Lower leg skin (tissue), 4 donors: ENCODE measurements at regions not wholly inside any gene's neighbourhood (a gene's known extent, or its start where the extent isn't known, plus 50 kb on each side); places are given as distances from the start of the nearest gene placed in this dataset.

ENCODE experiments used
- DNase-seq, 2 donors: peaks; one replicate each; pipeline ENCODE4 v3.0.0-alpha.2; 2019; ENCODE audit warnings: low spot score in 2 of 2
- H3K4me3 ChIP-seq: fragments of 200-600 bp; sonication (generic); 2 replicates; pipeline ENCODE4 v1.5.1; 2017; ENCODE audit warnings: mild to moderate bottlenecking, low read depth; ENCODE audit not compliant: poor library complexity, severe bottlenecking
- POLR2A ChIP-seq, 2 donors: fragments of 450-650 bp; IDR thresholded peaks; one replicate each; pipeline ENCODE4 v1.6.1; 2016 to 2017; ENCODE audit warnings: antibody characterized with exemption in 2 of 2, mild to moderate bottlenecking in 1 of 2, moderate library complexity in 1 of 2
- WGBS, 2 donors: methylation state at CpG; one replicate each; pipeline ENCODE4 v1.1.5; 2018; 5-methylcytosine and 5-hydroxymethylcytosine counted together
- intact Hi-C: fragments of 100-400 bp; cut with DNase I; formaldehyde crosslinking; loops from one replicate; pipeline ENCODE4 v1.15.0; 2023; ENCODE audit warnings: low total_unique reads
- TF ChIP-seq, protein P1 (sequence below), 3 donors: fragments of 450-650 bp; IDR thresholded peaks; one replicate each; pipeline ENCODE4 v1.5.1; 2016; ENCODE audit warnings: antibody characterized with exemption in 3 of 3, mild to moderate bottlenecking in 3 of 3, moderate library complexity in 2 of 3

DNA sequence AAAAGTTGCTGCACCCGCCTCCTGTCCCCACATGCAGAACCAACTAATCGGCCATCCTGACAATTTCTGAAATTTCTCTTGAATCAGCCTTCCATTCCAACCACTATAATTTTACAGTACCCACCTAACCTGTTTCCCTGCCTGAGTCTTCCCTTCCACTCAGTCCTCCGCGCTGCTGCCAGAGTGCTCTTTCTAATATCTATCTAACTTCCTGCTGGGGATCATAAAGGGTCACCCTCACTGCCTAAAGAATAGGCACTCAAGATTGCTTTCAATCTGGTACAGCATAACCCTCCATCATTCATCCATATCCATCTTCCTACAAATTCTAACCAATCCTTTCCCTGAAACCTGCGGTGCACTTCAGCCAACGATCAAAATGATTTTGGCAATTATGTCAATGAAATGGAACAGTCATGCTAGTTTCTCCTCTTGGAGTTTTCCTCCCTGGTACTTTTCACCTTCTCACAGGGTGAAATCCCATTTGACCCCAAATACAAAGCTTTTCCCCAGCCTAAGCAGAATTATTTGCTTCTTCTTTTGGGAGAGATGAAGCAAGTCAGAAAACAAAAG is 117.5 kb upstream of the BEND6 start:
- 78 to 85% methylated on average over 6 of the region's 6 CpGs for WGBS, 2 donors
- H3K4me3 ChIP-seq: no peak overlapping the region
- DNase-seq: no peak
- TF ChIP-seq POLR2A (IDR thresholded peaks at IDR 0.05): no peak
- TF ChIP-seq, protein P1, sequence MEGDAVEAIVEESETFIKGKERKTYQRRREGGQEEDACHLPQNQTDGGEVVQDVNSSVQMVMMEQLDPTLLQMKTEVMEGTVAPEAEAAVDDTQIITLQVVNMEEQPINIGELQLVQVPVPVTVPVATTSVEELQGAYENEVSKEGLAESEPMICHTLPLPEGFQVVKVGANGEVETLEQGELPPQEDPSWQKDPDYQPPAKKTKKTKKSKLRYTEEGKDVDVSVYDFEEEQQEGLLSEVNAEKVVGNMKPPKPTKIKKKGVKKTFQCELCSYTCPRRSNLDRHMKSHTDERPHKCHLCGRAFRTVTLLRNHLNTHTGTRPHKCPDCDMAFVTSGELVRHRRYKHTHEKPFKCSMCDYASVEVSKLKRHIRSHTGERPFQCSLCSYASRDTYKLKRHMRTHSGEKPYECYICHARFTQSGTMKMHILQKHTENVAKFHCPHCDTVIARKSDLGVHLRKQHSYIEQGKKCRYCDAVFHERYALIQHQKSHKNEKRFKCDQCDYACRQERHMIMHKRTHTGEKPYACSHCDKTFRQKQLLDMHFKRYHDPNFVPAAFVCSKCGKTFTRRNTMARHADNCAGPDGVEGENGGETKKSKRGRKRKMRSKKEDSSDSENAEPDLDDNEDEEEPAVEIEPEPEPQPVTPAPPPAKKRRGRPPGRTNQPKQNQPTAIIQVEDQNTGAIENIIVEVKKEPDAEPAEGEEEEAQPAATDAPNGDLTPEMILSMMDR (IDR thresholded peaks at IDR 0.05): no peak
- intact Hi-C loops: no loop called here

DNA sequence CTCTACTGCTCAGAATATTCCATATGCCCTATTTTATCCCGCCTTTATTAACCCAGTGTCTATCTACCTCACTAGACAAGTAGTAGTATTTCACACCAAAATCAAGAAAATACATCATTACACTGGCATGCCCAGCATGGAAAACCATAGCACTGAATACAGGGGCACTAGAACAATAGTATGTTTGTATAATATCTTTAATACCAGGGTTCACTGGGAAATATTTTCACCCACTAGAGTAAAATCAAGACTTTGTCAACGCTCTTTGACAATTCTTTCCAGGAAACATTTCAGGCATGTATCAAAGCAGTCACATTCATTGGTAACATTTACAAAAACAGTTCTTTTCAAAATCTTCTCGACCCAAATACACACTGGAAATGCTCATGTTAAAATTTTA is 119.3 kb upstream of the BEND6 start:
- no peak overlapping the region for H3K4me3 ChIP-seq
- 88 to 94% methylated on average over 3 of the region's 3 CpGs for WGBS, 2 donors
- no peak for DNase-seq
- intact Hi-C loops: no loop called here
- TF ChIP-seq, protein P1 (IDR thresholded peaks at IDR 0.05): no peak
- no peak for TF ChIP-seq POLR2A (IDR thresholded peaks at IDR 0.05)

DNA sequence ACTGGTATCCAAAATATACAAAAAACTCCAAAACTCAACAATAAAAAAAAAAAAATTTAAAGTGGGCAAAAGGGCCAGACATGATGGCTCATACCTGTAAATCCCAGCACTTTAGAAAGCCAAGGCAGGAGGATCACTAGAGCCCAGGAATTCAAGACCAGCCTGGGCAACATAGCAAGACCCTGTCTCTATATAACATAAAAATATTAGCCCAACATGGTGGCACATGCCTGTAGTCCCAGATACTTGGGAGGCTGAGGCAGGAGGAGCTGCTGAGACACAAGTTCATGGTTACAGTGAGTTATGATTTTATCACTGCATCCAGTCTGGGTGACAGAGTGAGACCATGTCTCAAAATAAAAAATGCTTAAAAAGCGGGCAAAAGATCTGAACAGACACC is 121.0 kb upstream of the BEND6 start:
- intact Hi-C loops: no loop called here
- H3K4me3 ChIP-seq: no peak overlapping the region
- DNase-seq: no peak
- WGBS, 2 donors: 100% methylated on average over 1 of the region's 1 CpG
- TF ChIP-seq, protein P1 (IDR thresholded peaks at IDR 0.05): no peak
- no peak for TF ChIP-seq POLR2A (IDR thresholded peaks at IDR 0.05)

DNA sequence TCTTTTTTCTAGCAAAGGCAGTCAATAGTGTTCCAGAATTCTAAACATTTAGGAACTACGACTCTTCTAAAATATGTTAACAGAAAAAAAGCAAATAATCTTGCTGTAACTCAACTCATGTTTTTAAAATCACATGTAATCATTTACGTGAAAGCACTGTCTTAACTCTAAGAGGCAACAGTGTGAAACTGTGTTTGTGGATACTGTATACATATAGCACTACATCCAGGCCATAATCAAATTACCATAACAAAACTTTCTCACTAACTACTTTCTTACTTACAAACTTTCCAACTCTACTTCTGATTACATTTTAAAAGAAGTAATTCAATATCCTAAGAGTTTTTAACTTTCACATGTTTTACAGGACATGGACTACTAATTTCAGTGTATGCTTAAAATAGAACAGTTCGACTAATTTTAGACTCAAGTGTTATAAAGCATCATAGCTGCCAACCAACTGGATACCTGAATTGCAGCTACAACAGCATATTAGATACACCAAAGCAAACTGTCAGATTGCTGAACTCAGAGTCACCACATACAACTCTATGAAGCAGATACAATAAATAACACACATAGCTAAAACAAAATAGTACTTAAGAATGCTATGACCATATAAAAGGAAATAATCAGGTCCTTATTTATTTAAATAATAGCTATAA is 121.6 kb upstream of the BEND6 start:
- H3K4me3 ChIP-seq: no peak overlapping the region
- intact Hi-C loops: no loop called here
- 82 to 88% methylated on average over 3 of the region's 3 CpGs for WGBS, 2 donors
- TF ChIP-seq POLR2A (IDR thresholded peaks at IDR 0.05): no peak
- TF ChIP-seq, protein P1 (IDR thresholded peaks at IDR 0.05): no peak
- no peak for DNase-seq

DNA sequence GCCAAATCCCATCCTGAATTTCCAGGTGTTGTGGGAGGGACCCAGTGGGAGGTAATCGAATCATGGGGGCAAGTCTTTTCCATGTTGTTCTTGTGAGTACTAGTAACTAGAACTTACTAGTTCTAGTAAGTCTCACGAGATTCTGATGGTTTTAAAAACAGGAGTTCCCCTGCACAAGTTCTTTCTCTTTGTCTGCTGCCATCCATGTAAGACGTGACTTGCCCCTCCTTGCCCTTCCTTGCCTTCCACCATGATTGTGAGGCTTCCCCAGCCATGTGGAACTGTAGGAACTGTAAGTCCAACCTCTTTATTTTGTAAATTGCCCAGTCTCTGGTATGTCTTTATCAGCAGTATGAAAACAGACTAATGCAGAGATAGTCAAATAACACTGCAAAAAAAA is 122.7 kb upstream of the BEND6 start:
- H3K4me3 ChIP-seq: no peak overlapping the region
- intact Hi-C loops: no loop called here
- TF ChIP-seq POLR2A (IDR thresholded peaks at IDR 0.05): no peak
- TF ChIP-seq, protein P1 (IDR thresholded peaks at IDR 0.05): no peak
- WGBS, 2 donors: 86 to 90% methylated on average over 3 of the region's 3 CpGs
- no peak for DNase-seq

DNA sequence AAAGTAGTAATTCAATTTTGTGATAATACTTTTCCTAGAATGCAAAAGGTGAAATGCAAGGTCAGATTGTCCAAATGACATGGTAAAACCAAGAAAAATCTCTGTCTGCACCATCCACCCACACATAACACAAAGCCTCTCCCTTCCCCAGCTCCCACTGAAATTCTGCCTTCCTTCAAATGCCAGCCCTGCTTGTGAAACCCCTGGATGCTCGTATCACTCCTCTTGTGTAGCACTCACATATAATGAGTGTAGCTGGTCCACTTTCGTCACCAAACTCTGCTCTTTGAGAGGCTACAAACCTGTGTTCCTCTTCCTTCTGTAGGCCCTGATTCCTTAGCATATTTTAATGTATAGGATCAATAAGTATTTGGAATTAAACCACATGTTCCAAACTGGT is 123.6 kb upstream of the BEND6 start:
- intact Hi-C loops: no loop called here
- 90 to 91% methylated on average over 2 of the region's 2 CpGs for WGBS, 2 donors
- no peak overlapping the region for H3K4me3 ChIP-seq
- TF ChIP-seq, protein P1 (IDR thresholded peaks at IDR 0.05): no peak
- TF ChIP-seq POLR2A (IDR thresholded peaks at IDR 0.05): no peak
- DNase-seq: no peak
